Activated naive CD8-positive, alpha-beta T cell treated with anti-CD3 and anti-CD28 coated beads, Interleukin-2, amount 10 ng/mL, durations not matched to agents 7 days and 5 days (primary cell): ENCODE measurements at regions not wholly inside any gene's neighbourhood (a gene's known extent, or its start where the extent isn't known, plus 50 kb on each side); places are given as distances from the start of the nearest gene placed in this dataset.
"Not testable (repeated sequence)": the region's sequence is repeated elsewhere in the genome, so short reads cannot be mapped to it uniquely, and the experiment has no call there.

Experiments
- ATAC-seq: fragments of 150-1000 bp; cut with Tn5 transposase; one replicate; pipeline ENCODE4 v1.10.0; 2021; ENCODE audit warnings: low read depth, moderate library complexity
- POLR2A ChIA-PET: fragments of 350-600 bp; sonication (Branson Sonifier 250); formaldehyde crosslinking; loops from one replicate; lab custom pipeline; 2021; ENCODE audit warnings: antibody characterized with exemption; lab: Charles Lee
- DNase-seq: peaks from one replicate; pipeline ENCODE4 v3.0.0; 2021
- H3K27ac Mint-ChIP-seq: one replicate; pipeline ENCODE4 v1.8.0; 2022; ENCODE audit warnings: mild to moderate bottlenecking, mixed read lengths
- H3K27me3 Mint-ChIP-seq: one replicate; pipeline ENCODE4 v1.8.0; 2022; ENCODE audit warnings: mild to moderate bottlenecking, moderate library complexity, mixed read lengths
- H3K36me3 Mint-ChIP-seq: one replicate; pipeline ENCODE4 v1.8.0; 2021; ENCODE audit warnings: mild to moderate bottlenecking, mixed read lengths
- H3K4me1 Mint-ChIP-seq: one replicate; pipeline ENCODE4 v1.8.0; 2021; ENCODE audit warnings: mixed read lengths
- H3K4me3 Mint-ChIP-seq: one replicate; pipeline ENCODE4 v1.8.0; 2022; ENCODE audit warnings: mild to moderate bottlenecking, moderate library complexity, mixed read lengths
- H3K9me3 Mint-ChIP-seq: one replicate; pipeline ENCODE4 v1.8.0; 2021; ENCODE audit warnings: mixed read lengths

DNA sequence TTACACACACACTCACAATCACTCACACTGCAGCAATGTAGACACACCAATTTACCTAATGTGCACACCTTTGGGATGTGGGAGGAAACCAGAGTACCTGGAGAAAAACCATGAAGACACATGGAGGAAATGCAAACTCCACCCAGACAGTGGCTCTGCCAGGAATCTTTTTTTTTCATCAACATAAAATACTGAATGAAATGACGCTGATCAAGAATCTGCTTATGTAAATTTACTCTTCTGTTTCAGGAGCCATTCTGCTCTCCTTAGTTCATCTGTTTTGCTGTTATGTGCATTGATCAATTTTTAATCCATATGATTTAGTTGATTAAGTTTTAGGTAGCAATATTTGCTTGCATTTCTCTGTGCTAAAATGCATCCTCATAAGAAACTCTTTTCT, 414.2 kb upstream of the CCDC54 start:
- ATAC-seq (no peak), DNase-seq (no peak)
- peaks cover under 1% of the 10 kb centered on the region for H3K9me3 Mint-ChIP-seq
- POLR2A ChIA-PET = no interaction called here
- no peak overlapping the region for H3K27ac Mint-ChIP-seq
- no peaks in the 10 kb centered on the region for H3K36me3 Mint-ChIP-seq
- H3K4me1 Mint-ChIP-seq = no peaks in the 10 kb centered on the region
- no peak overlapping the region for H3K4me3 Mint-ChIP-seq
- peaks cover 2% of the 10 kb centered on the region for H3K27me3 Mint-ChIP-seq

DNA sequence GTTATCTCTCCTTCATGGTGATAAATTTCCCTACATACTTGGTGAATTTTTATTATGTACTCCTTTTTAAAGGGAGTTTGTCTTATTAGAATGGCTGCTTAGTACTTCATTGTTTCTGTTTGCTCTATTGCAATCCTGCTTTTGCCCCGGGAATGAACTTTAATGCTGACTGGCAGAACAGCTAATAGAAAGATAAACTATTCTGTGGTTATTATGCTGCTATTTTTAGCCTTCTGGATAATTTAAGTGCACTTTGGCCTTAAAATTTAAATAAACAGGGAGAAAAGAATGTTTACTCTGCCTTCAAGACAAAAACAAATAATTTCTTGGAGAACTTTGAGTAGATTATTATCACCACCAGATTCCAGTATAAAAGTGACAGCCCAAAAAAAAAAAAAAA, 413.8 kb upstream of the CCDC54 start:
- Mint-ChIP-seq H3K4me1 (no peaks in the 10 kb centered on the region), H3K4me3 (no peak overlapping the region), H3K36me3 (no peaks in the 10 kb centered on the region), H3K27me3 (peaks cover 2% of the 10 kb centered on the region), H3K27ac (no peak overlapping the region), H3K9me3 (no peaks in the 10 kb centered on the region)
- DNase-seq (no peak), ATAC-seq (no peak)
- POLR2A ChIA-PET = no interaction called here

DNA sequence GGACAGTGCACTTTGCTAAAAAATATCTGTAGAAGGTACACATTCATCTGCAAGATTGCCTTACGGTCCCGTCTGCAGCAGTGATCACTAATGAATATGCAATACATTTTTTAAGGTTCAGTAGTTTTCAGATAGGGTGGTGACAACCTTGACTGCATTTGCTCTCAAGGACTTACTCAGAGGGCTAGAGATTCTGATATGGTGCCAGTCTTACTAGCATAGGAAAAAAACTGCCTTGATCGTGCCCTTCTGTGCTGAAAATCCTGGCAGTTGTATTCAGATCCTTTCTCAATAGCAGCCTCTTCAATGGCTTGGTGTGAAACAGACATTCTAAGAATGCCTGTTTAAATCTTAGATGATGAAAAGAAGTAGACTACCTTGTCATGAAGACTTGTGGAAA, 411.9 kb upstream of the CCDC54 start:
- Mint-ChIP-seq H3K36me3 (no peaks in the 10 kb centered on the region), H3K27me3 (peaks cover 2% of the 10 kb centered on the region), H3K4me1 (no peaks in the 10 kb centered on the region), H3K9me3 (no peaks in the 10 kb centered on the region), H3K4me3 (no peak overlapping the region), H3K27ac (no peak overlapping the region)
- POLR2A ChIA-PET = no interaction called here
- ATAC-seq (no peak), DNase-seq (no peak)

DNA sequence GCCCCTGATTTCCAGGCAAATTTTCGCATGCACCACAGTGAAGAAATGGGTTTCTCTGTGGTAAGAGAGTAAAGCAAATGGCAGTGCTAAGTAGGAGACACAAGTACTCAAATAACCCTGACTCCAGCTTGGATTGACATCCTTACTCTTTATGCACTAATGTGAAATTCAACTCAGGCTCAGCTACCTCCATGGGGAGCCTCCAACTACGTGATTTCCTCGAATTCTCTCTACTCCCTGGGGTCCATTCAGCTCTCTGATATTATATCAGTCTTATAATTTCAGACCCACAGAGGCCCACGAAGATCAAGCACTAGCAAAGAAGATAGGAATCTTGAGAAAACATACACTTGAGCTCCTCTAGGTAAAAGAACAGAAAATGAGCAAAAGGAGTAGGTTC, 407.6 kb upstream of the CCDC54 start:
- Mint-ChIP-seq H3K27ac (no peak overlapping the region), H3K9me3 (no peaks in the 10 kb centered on the region)
- no peak for ATAC-seq

GRCh38 chr3:106981392-106981791, 395.8 kb upstream of the CCDC54 start:
- Mint-ChIP-seq H3K27me3 (no peaks in the 10 kb centered on the region), H3K27ac (no peak overlapping the region), H3K36me3 (no peaks in the 10 kb centered on the region), H3K9me3 (no peaks in the 10 kb centered on the region), H3K4me3 (no peak overlapping the region), H3K4me1 (no peaks in the 10 kb centered on the region)
- POLR2A ChIA-PET = no interaction called here
- ATAC-seq = no peak
- DNase-seq = no peak

More for the DNA sequence above, 407.6 kb upstream of the CCDC54 start:
- H3K36me3 Mint-ChIP-seq = no peaks in the 10 kb centered on the region
- no peaks in the 10 kb centered on the region for H3K27me3 Mint-ChIP-seq
- POLR2A ChIA-PET = no interaction called here
- H3K4me1 Mint-ChIP-seq = no peaks in the 10 kb centered on the region
- no peak overlapping the region for H3K4me3 Mint-ChIP-seq
- no peak for DNase-seq

DNA sequence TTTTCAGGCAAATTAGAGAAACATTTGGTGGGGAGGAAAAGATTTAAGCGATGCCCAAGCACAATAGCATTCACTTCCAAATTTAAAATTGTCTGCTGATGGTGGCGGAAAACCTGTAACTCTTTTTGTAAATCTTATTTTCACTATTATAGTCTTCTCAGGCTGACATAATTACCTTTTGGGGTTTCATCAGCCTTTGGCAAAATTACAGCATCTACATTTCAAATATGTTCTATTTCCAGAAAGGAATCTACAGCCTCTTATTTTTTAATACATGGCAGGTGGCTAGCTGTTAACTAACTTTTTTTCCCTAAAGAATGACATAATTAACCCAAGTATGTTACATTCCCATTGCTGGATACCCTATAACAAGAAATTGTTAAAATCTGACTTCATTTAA, 391.5 kb upstream of the CCDC54 start:
- H3K27me3 Mint-ChIP-seq = no peaks in the 10 kb centered on the region
- H3K27ac Mint-ChIP-seq = no peak overlapping the region
- no peaks in the 10 kb centered on the region for H3K36me3 Mint-ChIP-seq
- H3K9me3 Mint-ChIP-seq = no peaks in the 10 kb centered on the region
- H3K4me1 Mint-ChIP-seq = no peaks in the 10 kb centered on the region
- POLR2A ChIA-PET = no interaction called here
- no peak for ATAC-seq
- no peak overlapping the region for H3K4me3 Mint-ChIP-seq
- no peak for DNase-seq

GRCh38 chr3:106998841-106999682, 378.2 kb upstream of the CCDC54 start:
- ATAC-seq, H3K27ac Mint-ChIP-seq, POLR2A ChIA-PET, H3K4me1 Mint-ChIP-seq, H3K36me3 Mint-ChIP-seq, H3K9me3 Mint-ChIP-seq, H3K27me3 Mint-ChIP-seq: not testable (repeated sequence)
- peak; percentile 25 for DNase-seq
- peak overlapping the region; percentile 57 for H3K4me3 Mint-ChIP-seq

- Mint-ChIP-seq H3K4me3 (no peak overlapping the region), H3K27ac (no peak overlapping the region), H3K4me1 (no peaks in the 10 kb centered on the region), H3K36me3 (no peaks in the 10 kb centered on the region), H3K9me3 (peaks cover 6% of the 10 kb centered on the region), H3K27me3 (no peaks in the 10 kb centered on the region)
- DNase-seq (no peak), ATAC-seq (no peak)
- POLR2A ChIA-PET = no interaction called here
These were observed 375.6 kb upstream of the CCDC54 start for GRCh38 chr3:107001635-107002034.

DNA sequence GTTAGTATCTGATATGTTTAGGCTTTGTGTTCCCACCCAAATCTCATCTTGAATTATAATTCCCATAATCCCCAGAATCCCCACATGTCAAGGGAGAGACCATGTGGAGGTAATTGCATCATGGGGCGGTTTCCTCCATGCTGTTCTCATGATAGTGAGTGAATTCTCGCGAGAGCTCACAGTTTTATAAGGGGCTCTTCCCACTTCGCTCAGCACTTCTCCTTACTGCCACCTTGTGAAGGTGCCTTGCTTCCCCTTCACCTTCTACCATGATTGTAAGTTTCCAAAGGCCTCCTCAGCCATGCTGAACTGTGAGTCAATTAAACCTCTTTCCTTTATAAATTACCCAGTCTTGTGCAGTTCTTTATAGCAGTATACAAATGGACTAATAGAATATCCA, 371.9 kb upstream of the CCDC54 start:
- H3K9me3 Mint-ChIP-seq, H3K27ac Mint-ChIP-seq, ATAC-seq, H3K27me3 Mint-ChIP-seq, H3K4me3 Mint-ChIP-seq, DNase-seq, H3K4me1 Mint-ChIP-seq, H3K36me3 Mint-ChIP-seq, POLR2A ChIA-PET: not testable (repeated sequence)

GRCh38 chr3:107008213-107008612, 369.0 kb upstream of the CCDC54 start:
- Mint-ChIP-seq H3K27me3 (no peaks in the 10 kb centered on the region), H3K4me3 (no peak overlapping the region), H3K4me1 (no peaks in the 10 kb centered on the region), H3K9me3 (no peaks in the 10 kb centered on the region), H3K36me3 (no peaks in the 10 kb centered on the region), H3K27ac (no peak overlapping the region)
- ATAC-seq (no peak), DNase-seq (no peak)
- POLR2A ChIA-PET = no interaction called here

GRCh38 chr3:107013641-107014040, 363.6 kb upstream of the CCDC54 start:
- Mint-ChIP-seq H3K27me3 (no peaks in the 10 kb centered on the region), H3K4me3 (no peak overlapping the region), H3K36me3 (no peaks in the 10 kb centered on the region), H3K4me1 (no peaks in the 10 kb centered on the region), H3K27ac (no peak overlapping the region), H3K9me3 (peaks cover 7% of the 10 kb centered on the region)
- POLR2A ChIA-PET = no interaction called here
- no peak for ATAC-seq
- no peak for DNase-seq

GRCh38 chr3:107024551-107025026, 352.6 kb upstream of the CCDC54 start:
- Mint-ChIP-seq H3K4me3 (no peak overlapping the region), H3K36me3 (no peaks in the 10 kb centered on the region), H3K9me3 (no peaks in the 10 kb centered on the region), H3K27ac (no peak overlapping the region), H3K4me1 (no peaks in the 10 kb centered on the region), H3K27me3 (no peaks in the 10 kb centered on the region)
- DNase-seq = no peak
- POLR2A ChIA-PET = no interaction called here
- no peak for ATAC-seq

DNA sequence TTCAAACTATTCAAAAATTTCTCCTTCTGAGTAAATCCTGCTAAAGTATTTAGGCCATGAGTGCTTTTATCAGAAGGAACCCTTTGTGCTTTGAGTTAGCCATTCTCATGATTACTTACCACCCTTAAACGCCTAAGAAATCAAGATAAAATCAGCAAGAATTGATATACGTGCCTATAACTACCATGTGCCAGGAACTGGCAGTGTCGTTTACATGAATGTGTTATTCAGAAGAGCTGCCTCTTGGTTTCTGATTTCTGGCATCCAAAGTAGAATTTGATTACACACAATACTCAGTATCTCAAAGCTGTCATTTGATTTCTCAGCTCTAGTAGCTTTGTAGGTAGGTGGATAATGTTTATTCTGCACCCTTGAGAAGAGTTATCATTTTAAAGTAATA, 351.3 kb upstream of the CCDC54 start:
- Mint-ChIP-seq H3K4me1 (no peaks in the 10 kb centered on the region), H3K27ac (no peak overlapping the region), H3K36me3 (no peaks in the 10 kb centered on the region), H3K4me3 (no peak overlapping the region), H3K9me3 (no peaks in the 10 kb centered on the region), H3K27me3 (no peaks in the 10 kb centered on the region)
- no peak for DNase-seq
- no peak for ATAC-seq
- POLR2A ChIA-PET = no interaction called here

GRCh38 chr3:107028086-107028485, 349.2 kb upstream of the CCDC54 start:
- Mint-ChIP-seq H3K9me3 (no peaks in the 10 kb centered on the region), H3K36me3 (no peaks in the 10 kb centered on the region), H3K4me3 (no peak overlapping the region), H3K4me1 (no peaks in the 10 kb centered on the region), H3K27ac (no peak overlapping the region), H3K27me3 (peaks cover 2% of the 10 kb centered on the region)
- ATAC-seq (no peak), DNase-seq (no peak)
- POLR2A ChIA-PET = no interaction called here
